Activated CD8-positive, alpha-beta T cell treated with anti-CD3 and anti-CD28 coated beads, Interleukin-2, amount 10 ng/mL, durations not matched to agents 7 days and 5 days (primary cell): ENCODE measurements at regions not wholly inside any gene's neighbourhood (a gene's known extent, or its start where the extent isn't known, plus 50 kb on each side); places are given as distances from the start of the nearest gene placed in this dataset.

Source experiments
- ATAC-seq: fragments of 150-1000 bp; cut with Tn5 transposase; one replicate; pipeline ENCODE4 v1.10.0; 2021; ENCODE audit warnings: moderate library complexity
- CTCF ChIA-PET: fragments of 350-600 bp; sonication (Branson Sonifier 250); formaldehyde crosslinking; loops from one replicate; lab custom pipeline; 2021; ENCODE audit warnings: antibody characterized with exemption; lab: Charles Lee
- POLR2A ChIA-PET: fragments of 350-600 bp; sonication (Branson Sonifier 250); formaldehyde crosslinking; loops from one replicate; lab custom pipeline; 2021; ENCODE audit warnings: antibody characterized with exemption; lab: Charles Lee
- DNase-seq: peaks from one replicate; pipeline ENCODE4 v3.0.0-alpha.2; 2020
- H3K27ac Mint-ChIP-seq: one replicate; pipeline ENCODE4 v1.8.0; 2021; ENCODE audit warnings: mild to moderate bottlenecking, mixed read lengths
- H3K27me3 Mint-ChIP-seq: one replicate; pipeline ENCODE4 v1.8.0; 2021; ENCODE audit warnings: low read depth, mixed read lengths
- H3K36me3 Mint-ChIP-seq: one replicate; pipeline ENCODE4 v1.8.0; 2021; ENCODE audit warnings: low read depth, mixed read lengths
- H3K4me1 Mint-ChIP-seq: one replicate; pipeline ENCODE4 v1.8.0; 2021; ENCODE audit warnings: low read depth, mixed read lengths
- H3K4me3 Mint-ChIP-seq: one replicate; pipeline ENCODE4 v1.8.0; 2021; ENCODE audit warnings: mild to moderate bottlenecking, mixed read lengths
- H3K9me3 Mint-ChIP-seq: one replicate; pipeline ENCODE4 v1.8.0; 2022; ENCODE audit warnings: mixed read lengths; ENCODE audit not compliant: insufficient read depth

DNA sequence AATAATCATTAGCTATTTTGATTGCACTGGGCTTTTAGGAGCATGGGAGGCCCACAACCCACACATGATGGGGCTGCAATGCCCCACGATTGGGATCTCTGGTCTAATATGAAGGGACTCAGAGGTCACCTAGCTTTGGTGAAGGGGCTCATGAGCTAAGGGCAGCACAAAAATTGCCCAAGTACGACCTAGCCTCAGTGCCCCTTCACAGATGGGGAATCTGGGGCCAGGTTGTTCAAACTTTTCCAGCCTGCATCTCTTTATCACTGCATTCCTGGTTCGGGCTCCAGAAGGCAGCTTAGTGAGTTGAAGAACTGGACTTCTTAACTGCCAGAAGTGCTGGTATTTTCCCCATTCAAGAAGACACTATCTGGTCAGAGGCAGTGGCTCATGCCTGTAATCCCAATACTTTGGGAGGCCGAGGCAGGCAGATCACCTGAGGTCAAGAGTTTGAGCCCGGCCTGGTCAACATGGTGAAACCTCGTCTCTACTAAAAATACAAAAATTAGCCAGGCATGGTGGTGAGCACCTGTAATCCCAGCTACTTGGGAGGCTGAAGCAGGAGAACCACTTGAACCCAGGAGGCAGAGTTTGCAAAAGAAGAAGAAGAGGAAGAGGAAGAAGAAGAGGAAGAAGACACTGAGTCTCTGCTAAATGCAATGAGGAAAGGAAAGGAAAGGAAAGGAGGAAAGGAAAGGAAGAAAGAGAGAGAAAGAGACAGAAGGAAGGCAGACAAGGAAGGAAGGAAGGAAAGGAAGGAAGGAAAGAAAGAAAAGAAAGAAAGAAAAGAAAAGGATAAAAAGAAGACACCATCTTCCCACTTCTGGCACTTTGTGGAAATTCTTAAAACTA is 258.5 kb upstream of the IRF2BP2 start:
- POLR2A ChIA-PET, result interaction anchor here (0.7 kb wide), 1 partner anchor 44 kb away, joined by 4 read pairs; no protein-coding TSS in a partner anchor
- H3K27ac Mint-ChIP-seq, result no peak overlapping the region
- no peak for DNase-seq
- no peak for ATAC-seq
- H3K4me3 Mint-ChIP-seq, result no peak overlapping the region
- peaks cover 28% of the 10 kb centered on the region for H3K4me1 Mint-ChIP-seq
- H3K9me3 Mint-ChIP-seq, result no peaks in the 10 kb centered on the region
- no peaks in the 10 kb centered on the region for H3K36me3 Mint-ChIP-seq
- no peaks in the 10 kb centered on the region for H3K27me3 Mint-ChIP-seq
- CTCF ChIA-PET, result interaction anchor here (0.7 to 1.5 kb wide), 2 partner anchors 23 to 215 kb away, joined by 3 to 4 read pairs; no protein-coding TSS in a partner anchor

DNA sequence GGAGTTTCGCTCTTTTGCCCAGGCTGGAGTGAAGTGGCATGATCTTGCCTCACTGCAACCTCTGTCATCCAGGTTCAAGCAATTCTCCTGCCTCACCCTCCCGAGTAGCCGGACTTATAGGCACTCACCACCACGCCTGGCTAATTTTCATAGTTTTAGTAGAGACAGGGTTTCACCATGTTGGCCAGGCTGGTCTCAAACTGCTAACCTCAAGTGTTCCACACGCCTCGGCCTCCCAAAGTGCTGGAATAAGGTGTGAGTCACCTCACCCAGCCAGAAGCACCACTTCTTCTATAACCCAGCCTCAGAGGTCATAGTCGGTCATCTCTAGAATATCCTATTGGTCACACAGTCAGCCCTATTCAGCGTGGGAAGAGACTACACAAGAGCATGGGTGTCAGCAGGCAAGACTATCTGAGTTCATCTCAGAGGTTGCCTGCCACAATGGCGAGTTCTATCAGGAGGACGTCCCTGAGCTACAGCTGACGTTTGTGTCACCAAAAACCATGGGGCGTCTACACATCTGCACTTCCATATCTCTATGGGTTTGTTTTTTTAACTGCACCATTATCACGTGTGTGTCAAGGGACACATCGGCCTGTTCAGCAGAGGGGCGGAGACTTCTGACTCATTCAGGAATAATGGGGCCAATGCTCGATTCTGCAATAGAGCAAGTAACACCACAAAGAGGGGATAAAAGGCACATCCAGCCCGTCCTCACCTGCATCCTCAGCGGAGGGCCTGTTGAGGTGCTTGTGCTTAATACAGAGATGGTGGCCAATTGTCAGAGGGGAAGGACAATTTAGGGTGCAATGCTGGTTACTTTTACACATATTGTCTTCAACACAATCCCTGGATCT is 256.3 kb upstream of the IRF2BP2 start:
- Mint-ChIP-seq H3K4me1 (peaks cover 30% of the 10 kb centered on the region), H3K27me3 (no peaks in the 10 kb centered on the region), H3K27ac (peak overlapping the region; percentile 1), H3K4me3 (no peak overlapping the region), H3K9me3 (peaks cover 4% of the 10 kb centered on the region), H3K36me3 (no peaks in the 10 kb centered on the region)
- POLR2A ChIA-PET, result interaction anchor here (0.6 to 1.0 kb wide), 3 partner anchors 34 to 254 kb away, joined by 3 read pairs; no protein-coding TSS in a partner anchor
- DNase-seq (no peak), ATAC-seq (no peak)
- CTCF ChIA-PET, result no interaction called here

DNA sequence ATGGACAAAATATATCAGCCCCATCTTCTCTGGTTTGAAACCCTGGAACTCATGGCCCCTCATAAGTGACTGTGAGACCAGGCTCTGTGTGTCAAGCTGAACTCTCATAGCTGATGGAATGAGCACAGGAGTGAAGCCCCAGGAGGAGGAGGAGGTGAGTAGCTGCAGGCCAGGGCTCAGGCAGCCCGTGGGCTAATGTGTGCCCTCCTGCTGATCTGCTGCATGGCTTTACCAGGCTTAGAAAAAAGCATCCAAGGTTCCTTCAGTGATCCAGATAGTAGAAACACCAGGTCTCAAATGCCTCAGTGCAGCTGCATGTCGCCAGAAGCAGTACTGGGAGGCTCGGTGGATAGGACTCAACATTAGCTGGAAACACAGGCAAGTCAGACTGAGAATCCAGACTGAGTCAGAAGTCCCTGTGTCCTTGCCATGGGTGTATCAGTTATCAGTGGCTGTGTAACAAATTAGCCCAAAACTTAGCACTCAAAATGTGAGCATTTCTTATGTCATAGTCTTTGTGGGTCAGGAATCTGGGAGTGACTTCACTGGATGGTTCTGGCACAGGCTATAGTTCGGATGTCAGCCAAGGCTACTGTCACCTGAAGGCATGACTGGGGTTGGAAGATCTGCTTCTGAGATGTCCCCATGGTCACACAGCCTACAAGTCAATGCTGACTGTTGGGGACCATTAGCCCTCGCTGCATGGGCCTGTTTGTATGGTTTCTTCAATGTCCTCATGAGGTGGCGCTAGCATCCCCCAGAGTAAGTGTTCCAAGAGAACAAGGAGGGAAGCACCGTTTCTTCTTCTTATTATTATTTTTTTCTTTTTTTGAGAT is 255.4 kb upstream of the IRF2BP2 start:
- Mint-ChIP-seq H3K4me3 (no peak overlapping the region), H3K4me1 (peaks cover 30% of the 10 kb centered on the region), H3K36me3 (no peaks in the 10 kb centered on the region), H3K9me3 (peaks cover 9% of the 10 kb centered on the region), H3K27me3 (no peaks in the 10 kb centered on the region), H3K27ac (no peak overlapping the region)
- ATAC-seq (no peak), DNase-seq (no peak)
- ChIA-PET POLR2A (interaction anchor here (0.5 to 1.0 kb wide), 3 partner anchors 34 to 253 kb away, joined by 3 read pairs; no protein-coding TSS in a partner anchor), CTCF (no interaction called here)

DNA sequence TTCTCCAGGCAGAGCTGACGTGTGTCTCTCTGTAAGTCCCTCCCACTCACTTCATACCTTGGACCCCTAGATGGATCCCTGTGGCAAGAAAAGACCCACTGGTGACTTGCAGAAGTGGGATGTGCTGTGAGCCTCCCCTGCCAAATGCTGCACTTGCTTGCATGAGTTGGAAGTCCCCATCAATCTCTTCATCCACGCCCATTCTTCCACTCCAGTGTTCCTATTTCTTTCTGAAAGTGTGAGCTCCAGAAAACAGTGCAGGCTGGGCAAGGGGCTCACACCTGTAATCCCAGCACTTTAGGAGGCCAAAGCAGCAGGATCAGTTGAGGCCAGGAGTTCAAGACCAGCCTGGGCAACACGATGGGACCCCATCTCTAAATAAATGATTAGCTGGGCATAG is 254.1 kb upstream of the IRF2BP2 start:
- peaks cover 9% of the 10 kb centered on the region for H3K9me3 Mint-ChIP-seq
- H3K27ac Mint-ChIP-seq, result no peak overlapping the region
- no peaks in the 10 kb centered on the region for H3K36me3 Mint-ChIP-seq
- no peaks in the 10 kb centered on the region for H3K27me3 Mint-ChIP-seq
- no peak overlapping the region for H3K4me3 Mint-ChIP-seq
- DNase-seq, result no peak
- peaks cover 27% of the 10 kb centered on the region for H3K4me1 Mint-ChIP-seq
- ChIA-PET CTCF (interaction anchor here (1.6 kb wide), 1 partner anchor 14 kb away, joined by 4 read pairs; no protein-coding TSS in a partner anchor), POLR2A (no interaction called here)
- ATAC-seq, result no peak

DNA sequence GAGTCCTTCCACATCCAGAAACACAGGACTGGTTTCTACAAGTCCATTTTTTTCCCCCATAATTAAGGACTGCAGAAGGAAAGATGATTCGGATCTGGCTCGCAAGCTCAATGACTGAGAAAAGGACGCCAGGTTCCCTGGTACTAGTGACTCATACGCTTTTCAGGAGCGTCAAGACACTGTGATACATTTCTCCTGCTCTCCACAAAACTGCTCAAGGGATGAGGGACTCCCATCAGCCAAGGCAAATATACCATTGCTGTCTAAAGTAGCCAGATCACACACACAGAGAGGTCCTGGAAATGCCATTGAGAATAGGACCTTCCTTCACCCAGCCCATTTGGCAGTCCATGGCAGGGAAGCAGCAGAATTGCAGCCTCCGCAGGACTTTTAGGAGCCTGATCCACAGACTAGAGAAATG is 253.6 kb upstream of the IRF2BP2 start:
- ATAC-seq (no peak), DNase-seq (no peak)
- Mint-ChIP-seq H3K27me3 (no peaks in the 10 kb centered on the region), H3K27ac (no peak overlapping the region), H3K4me1 (peaks cover 23% of the 10 kb centered on the region), H3K36me3 (no peaks in the 10 kb centered on the region), H3K9me3 (peaks cover 9% of the 10 kb centered on the region), H3K4me3 (no peak overlapping the region)
- CTCF ChIA-PET, result interaction anchor here (1.2 to 1.6 kb wide), 2 partner anchors 11 to 13 kb away, joined by 3 to 4 read pairs; no protein-coding TSS in a partner anchor
- POLR2A ChIA-PET, result no interaction called here

DNA sequence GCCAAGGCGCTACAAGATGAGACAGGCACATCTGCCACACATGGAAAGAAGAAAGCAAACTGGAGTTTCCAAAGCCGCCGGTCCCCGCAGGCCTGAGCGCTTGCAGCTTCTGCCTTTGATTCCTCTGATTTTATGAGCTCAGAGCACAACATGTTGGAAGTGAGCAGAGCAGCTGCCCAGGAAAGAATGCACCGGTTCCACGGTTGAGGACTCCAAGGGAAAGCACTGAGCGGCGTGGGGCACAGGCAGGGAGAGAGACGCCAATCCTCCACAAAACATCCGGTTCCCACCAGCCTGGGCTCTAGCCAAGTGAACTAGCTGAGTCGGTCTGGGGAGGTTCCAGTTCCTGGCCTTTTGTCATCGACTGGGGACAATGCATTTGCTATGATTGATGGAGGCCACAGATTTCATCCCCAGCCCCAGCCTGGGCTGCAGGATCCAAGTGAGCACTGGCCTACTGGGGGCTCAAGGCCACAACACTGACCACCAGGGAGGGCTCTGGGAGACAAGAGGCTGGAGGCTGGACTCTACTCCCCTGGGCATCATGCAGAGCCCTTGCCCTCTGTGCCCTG is 253.1 kb upstream of the IRF2BP2 start:
- ATAC-seq (no peak), DNase-seq (no peak)
- Mint-ChIP-seq H3K4me1 (peaks cover 21% of the 10 kb centered on the region), H3K4me3 (no peak overlapping the region), H3K27ac (no peak overlapping the region), H3K36me3 (no peaks in the 10 kb centered on the region), H3K27me3 (no peaks in the 10 kb centered on the region), H3K9me3 (peaks cover 9% of the 10 kb centered on the region)
- ChIA-PET POLR2A (no interaction called here), CTCF (interaction anchor here (1.2 to 1.6 kb wide), 2 partner anchors 11 to 13 kb away, joined by 3 to 4 read pairs; no protein-coding TSS in a partner anchor)

DNA sequence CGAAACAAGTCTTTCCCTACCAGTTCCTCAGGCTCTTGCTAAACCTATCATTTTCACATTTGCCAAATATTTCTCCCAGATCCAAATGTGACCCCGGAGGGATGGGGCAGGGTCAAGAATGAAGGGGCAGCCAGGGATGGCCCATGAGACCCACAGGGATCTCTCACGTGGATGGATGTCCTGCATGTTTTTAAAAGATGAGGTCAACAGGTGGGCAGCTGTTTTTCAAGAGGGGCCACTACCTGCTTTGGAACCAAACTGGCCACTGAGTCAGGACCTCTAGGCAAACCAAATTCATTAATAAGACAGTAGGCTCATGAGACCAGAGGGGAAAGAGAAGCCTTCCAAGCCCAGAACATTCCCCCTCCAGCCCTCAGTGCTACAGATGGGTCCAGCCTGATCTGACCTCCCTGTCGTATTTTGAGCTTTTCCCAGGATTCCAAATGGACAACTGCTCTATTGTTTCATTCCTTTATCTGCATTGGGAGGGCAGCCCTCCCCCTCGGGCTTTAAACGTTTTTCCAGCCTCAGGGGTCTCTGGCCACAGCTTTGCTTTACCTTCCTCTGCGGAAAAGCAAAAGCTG is 252.5 kb upstream of the IRF2BP2 start:
- no peak overlapping the region for H3K4me3 Mint-ChIP-seq
- H3K9me3 Mint-ChIP-seq, result peaks cover 9% of the 10 kb centered on the region
- DNase-seq, result no peak
- POLR2A ChIA-PET, result no interaction called here
- H3K36me3 Mint-ChIP-seq, result no peaks in the 10 kb centered on the region
- CTCF ChIA-PET, result interaction anchor here (1.2 to 1.6 kb wide), 2 partner anchors 10 to 12 kb away, joined by 3 to 4 read pairs; no protein-coding TSS in a partner anchor
- no peak for ATAC-seq
- no peaks in the 10 kb centered on the region for H3K27me3 Mint-ChIP-seq
- H3K4me1 Mint-ChIP-seq, result peaks cover 20% of the 10 kb centered on the region
- H3K27ac Mint-ChIP-seq, result no peak overlapping the region

DNA sequence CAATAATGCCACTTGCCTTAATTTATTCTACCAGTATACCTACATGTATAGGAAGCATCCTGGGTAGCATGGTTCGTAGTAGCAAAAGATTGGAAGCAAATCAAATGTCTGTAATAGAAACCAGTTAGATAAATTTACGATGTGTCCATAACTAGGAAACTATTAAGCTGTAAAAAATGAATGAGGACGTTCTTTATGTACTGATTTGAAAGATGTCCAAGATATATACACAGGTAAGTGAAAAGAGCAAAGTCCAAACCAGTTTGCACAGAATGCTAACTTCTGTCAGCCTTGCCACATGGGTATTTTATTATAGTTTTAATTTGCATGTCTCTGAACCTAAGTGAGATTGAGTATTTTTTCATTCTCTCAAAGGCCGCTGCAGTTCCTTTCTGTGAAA is 251.8 kb upstream of the IRF2BP2 start:
- DNase-seq (no peak), ATAC-seq (no peak)
- CTCF ChIA-PET, result interaction anchor here (1.5 kb wide), 1 partner anchor 10 kb away, joined by 6 read pairs; no protein-coding TSS in a partner anchor
- Mint-ChIP-seq H3K27me3 (no peaks in the 10 kb centered on the region), H3K4me1 (peaks cover 13% of the 10 kb centered on the region), H3K36me3 (no peaks in the 10 kb centered on the region), H3K4me3 (no peak overlapping the region), H3K27ac (no peak overlapping the region), H3K9me3 (peaks cover 9% of the 10 kb centered on the region)
- POLR2A ChIA-PET, result no interaction called here

DNA sequence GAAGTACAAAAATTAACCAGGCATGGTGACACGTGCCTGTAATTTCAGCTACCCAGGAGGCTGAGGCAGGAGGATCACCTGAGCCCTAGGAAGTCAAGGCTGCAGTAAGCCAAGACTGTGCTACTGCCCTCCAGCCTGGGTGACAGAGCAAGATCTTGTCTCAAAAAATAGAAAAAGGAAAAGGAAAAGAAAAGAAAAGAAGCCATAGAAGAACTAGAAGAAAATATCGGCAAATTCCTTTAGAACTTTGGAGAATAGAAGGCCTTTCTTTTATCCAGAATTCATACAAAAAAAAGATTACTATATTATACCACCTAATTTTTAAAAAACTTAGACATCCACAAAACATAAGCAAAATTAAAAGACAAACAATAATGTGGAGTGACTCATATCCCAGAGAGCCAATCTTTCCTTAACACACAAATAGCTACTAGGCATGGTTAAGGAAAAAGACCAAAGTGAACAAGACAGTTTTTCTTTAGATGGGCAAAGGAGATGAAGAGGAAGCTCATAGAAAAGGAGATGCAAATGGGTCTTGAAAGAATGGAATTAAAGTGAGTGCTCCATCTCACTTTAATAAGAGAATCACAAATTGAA is 251.1 kb upstream of the IRF2BP2 start:
- DNase-seq (no peak), ATAC-seq (no peak)
- POLR2A ChIA-PET, result no interaction called here
- Mint-ChIP-seq H3K9me3 (peaks cover 9% of the 10 kb centered on the region), H3K27ac (no peak overlapping the region), H3K27me3 (no peaks in the 10 kb centered on the region), H3K4me3 (no peak overlapping the region), H3K4me1 (peaks cover 8% of the 10 kb centered on the region), H3K36me3 (no peaks in the 10 kb centered on the region)
- CTCF ChIA-PET, result interaction anchor here (0.8 to 1.5 kb wide), 2 partner anchors 9 to 28 kb away, joined by 3 to 6 read pairs; no protein-coding TSS in a partner anchor

DNA sequence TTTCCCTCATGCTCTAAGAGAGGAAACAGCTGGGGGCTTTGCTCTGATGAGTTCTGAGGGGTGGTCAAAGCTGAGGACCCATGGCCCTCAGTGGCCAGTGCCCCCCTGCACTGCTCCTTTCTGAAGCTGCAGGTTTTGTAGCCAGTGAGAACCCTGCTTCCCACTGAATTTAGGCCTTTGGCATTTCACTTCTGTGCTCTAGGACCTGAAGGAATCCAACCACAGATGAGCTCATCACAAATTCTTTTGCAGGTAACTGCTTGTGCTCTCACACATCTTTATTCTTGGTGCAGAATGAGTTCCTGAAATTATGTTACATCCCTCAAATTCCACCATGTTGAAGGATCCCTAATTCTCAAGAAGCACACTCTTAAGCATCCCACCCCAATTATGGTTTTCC is 248.7 kb upstream of the IRF2BP2 start:
- peaks cover 15% of the 10 kb centered on the region for H3K4me1 Mint-ChIP-seq
- CTCF ChIA-PET, result no interaction called here
- no peak overlapping the region for H3K27ac Mint-ChIP-seq
- no peak for DNase-seq
- POLR2A ChIA-PET, result no interaction called here
- no peak overlapping the region for H3K4me3 Mint-ChIP-seq
- no peak for ATAC-seq
- no peaks in the 10 kb centered on the region for H3K27me3 Mint-ChIP-seq
- no peaks in the 10 kb centered on the region for H3K36me3 Mint-ChIP-seq
- peaks cover 9% of the 10 kb centered on the region for H3K9me3 Mint-ChIP-seq
